Daoy (cell line): ENCODE measurements at regions not wholly inside any gene's neighbourhood (a gene's known extent, or its start where the extent isn't known, plus 50 kb on each side); places are given as distances from the start of the nearest gene placed in this dataset.

Source experiments
- DNase-seq: peaks from one replicate; pipeline ENCODE4 v3.0.0-alpha.2; 2015; ENCODE audit warnings: low read depth

DNA sequence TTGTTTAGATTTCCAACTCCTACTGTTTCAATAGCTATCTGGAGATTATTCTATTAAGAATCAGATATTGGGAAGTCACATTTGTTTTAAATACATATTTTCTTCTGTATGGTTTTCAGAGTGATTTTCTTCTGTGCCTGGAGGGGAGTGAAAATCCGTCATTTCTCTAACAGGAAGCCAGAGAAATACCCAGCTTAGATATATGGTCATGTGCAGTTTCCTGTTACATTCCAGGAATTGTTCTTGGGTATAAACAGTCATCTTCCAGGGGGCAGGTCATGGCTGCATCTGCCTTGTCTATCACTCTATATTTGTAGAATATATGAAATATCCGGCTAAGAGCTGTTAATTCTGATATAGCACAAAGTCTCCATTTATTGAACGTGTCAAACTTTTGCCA is 77.5 kb upstream of the MIR17HG start:
- DNase-seq: no peak

DNA sequence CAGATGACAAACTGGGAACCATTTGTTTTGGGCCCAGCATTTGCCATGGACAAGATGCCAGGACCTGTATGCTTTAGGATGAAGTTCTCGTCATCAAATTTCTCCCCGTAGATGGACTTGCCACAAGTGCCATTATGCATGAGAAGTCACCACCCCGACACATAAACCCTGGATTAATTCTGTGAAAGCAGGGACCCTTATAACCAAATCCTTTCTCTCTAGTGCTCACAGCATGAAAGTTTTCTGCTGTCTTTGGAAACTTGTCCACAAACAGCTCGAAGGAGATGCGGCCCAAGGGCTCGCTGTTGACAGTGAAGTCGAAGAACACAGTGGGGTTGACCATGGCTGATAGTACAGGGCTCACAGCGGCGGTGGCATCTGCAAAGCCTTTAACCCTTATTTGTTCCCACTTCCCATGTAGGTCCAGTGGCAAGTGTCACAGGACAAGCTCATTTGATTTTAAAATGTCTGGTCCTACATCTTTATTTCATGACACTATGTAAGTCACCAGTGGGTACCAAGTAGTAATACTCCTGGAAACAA is 75.2 kb upstream of the MIR17HG start:
- DNase-seq: no peak

DNA sequence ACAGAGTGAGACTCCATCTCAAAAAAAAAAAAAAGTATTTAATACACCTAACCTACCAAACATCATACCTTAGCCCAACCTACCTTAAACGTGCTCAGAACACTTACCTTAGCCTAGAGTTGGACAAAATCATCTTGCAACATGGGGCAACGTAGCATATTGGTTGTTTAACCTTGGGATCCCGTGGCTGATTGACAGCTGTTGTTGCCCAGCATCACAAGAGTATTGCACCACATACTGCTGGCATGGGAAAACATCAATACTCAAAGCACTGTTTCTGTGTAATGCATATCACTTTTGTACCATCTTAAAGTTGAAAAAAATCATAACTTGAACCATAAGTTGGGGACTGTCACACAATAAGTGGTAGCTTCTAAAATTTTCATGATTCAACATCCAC is 73.8 kb upstream of the MIR17HG start:
- no peak for DNase-seq

DNA sequence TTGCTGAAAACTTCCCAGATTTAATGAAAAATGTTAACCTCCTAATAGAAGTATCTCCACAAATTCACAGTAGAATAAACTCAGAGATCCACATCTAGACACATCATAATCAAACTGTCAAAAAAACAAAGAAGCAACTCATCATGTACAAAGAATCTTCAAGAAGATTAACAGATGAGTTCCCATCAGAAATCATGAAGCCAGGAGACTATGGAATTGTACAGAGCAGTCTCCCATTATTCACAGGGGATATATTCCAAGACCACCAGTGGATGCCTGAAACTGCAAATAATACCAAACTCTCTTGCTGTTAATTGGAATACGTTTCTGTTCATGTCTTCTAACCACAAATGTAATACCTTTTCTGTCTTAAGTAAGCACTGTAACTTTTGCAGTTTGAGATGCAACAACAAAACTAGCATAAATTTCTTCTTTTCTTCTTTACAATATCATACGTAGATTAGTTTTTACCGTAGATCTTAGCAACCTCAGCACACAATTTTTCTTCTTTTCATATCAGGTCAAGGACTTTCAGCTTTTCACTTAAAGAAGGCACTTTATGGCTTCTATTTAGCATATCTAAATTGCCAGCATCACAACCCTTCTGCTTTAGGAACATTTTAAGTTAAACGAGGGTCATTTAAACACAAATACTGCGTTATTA is 70.3 kb upstream of the MIR17HG start:
- no peak for DNase-seq

GRCh38 chr13:91278291-91278690 is 69.2 kb upstream of the MIR17HG start:
- no peak for DNase-seq

GRCh38 chr13:91278888-91279287 is 68.6 kb upstream of the MIR17HG start:
- DNase-seq: no peak

GRCh38 chr13:91280801-91281200 is 66.7 kb upstream of the MIR17HG start:
- DNase-seq: peak; percentile 2

GRCh38 chr13:91284335-91284734 is 63.2 kb upstream of the MIR17HG start:
- no peak for DNase-seq

- DNase-seq: no peak
Measured at GRCh38 chr13:91286317-91286716, 61.2 kb upstream of the MIR17HG start.

- DNase-seq: no peak
Measured at GRCh38 chr13:91291078-91291477, 56.4 kb upstream of the MIR17HG start.

DNA sequence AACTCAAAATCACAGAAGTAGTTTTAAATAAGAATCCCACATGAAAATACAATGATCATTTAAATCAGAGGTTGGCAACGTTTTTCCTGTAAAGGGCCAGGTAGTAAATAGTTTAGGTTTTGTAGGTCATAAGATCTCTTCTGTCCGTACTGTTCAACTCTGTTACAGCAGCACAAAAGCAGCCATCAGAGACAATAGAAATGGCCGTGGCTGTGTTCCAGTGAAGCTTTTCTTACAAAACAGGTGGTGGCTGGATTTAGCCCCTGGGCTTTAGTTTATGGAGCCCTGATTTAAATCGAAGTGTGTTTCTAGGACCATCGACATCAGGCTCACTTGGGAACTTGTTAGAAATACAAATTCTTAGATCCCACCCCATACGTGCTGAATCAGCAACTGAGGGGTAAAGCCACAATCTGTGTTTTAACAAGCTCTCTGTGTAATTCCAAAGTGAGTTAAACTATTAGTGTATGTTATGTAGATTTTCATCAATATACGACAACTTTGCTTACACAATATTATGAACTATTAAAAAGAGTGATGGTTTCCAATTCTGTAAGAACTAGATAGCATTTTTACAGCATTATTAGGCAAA is 54.8 kb upstream of the MIR17HG start:
- DNase-seq: no peak

GRCh38 chr13:91295712-91296410 is 51.6 kb upstream of the MIR17HG start:
- no peak for DNase-seq

GRCh38 chr13:91297503-91297902 is 50.0 kb upstream of the MIR17HG start:
- DNase-seq: no peak
